ENCODE measurements at regions not wholly inside any gene's neighbourhood (a gene's known extent, or its start where the extent isn't known, plus 50 kb on each side); places are given as distances from the start of the nearest gene placed in this dataset.
A peak's percentile ranks its signal among the peaks of the same experiment; 100 is the strongest.

DNA sequence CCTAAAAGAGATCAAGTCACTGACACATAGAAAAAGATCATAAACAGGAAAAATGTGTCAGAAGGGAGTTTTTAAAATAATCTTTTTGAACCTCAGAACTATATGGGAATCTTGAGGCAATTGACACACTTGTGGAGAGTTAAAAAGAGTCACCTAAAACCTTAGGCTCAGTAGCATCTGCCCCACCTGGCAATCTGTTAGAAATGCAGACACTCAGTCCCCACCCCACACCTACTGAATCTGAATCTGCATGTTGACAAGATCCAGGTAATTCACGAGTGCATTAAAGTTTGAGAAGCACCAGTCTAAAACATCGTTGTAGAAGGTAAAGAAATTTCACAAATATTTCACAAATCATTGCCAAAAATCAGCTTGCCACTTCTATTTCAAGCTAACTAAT, 388.3 kb downstream of the NR2F1-AS1 start:
- TF ChIP-seq, protein P1, sequence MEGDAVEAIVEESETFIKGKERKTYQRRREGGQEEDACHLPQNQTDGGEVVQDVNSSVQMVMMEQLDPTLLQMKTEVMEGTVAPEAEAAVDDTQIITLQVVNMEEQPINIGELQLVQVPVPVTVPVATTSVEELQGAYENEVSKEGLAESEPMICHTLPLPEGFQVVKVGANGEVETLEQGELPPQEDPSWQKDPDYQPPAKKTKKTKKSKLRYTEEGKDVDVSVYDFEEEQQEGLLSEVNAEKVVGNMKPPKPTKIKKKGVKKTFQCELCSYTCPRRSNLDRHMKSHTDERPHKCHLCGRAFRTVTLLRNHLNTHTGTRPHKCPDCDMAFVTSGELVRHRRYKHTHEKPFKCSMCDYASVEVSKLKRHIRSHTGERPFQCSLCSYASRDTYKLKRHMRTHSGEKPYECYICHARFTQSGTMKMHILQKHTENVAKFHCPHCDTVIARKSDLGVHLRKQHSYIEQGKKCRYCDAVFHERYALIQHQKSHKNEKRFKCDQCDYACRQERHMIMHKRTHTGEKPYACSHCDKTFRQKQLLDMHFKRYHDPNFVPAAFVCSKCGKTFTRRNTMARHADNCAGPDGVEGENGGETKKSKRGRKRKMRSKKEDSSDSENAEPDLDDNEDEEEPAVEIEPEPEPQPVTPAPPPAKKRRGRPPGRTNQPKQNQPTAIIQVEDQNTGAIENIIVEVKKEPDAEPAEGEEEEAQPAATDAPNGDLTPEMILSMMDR (conservative IDR thresholded peaks at IDR 0.05; ENCODE audit: low read depth, low read length) = no peak
- no peak for DNase-seq (ENCODE audit: low read depth)
- H3K4me3 ChIP-seq (ENCODE audit: low read depth, low read length) = no peak overlapping the region

DNA sequence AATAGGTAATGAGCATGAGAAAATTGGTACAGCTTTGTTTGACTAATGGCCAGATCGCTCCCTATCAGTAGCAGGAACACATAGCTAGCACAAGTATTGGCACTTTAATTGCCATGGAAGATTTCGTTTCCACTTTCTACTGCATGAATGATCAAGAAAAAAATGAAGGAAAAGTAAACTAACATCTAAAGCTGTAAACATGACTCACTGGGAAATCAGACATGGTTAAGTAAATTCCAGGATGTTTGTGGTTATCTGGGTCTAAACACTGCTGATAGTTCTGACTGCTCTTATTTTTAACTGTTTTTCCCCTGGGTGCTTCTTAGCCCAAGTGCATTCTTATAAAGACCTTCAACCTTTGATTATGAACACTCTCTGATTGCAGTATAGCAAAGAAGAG, 388.9 kb downstream of the NR2F1-AS1 start:
- peak; percentile 96 for DNase-seq (ENCODE audit: low read depth)
- H3K4me3 ChIP-seq (ENCODE audit: low read depth, low read length) = no peak overlapping the region
- TF ChIP-seq, protein P1 (conservative IDR thresholded peaks at IDR 0.05; ENCODE audit: low read depth, low read length) = no peak

DNA sequence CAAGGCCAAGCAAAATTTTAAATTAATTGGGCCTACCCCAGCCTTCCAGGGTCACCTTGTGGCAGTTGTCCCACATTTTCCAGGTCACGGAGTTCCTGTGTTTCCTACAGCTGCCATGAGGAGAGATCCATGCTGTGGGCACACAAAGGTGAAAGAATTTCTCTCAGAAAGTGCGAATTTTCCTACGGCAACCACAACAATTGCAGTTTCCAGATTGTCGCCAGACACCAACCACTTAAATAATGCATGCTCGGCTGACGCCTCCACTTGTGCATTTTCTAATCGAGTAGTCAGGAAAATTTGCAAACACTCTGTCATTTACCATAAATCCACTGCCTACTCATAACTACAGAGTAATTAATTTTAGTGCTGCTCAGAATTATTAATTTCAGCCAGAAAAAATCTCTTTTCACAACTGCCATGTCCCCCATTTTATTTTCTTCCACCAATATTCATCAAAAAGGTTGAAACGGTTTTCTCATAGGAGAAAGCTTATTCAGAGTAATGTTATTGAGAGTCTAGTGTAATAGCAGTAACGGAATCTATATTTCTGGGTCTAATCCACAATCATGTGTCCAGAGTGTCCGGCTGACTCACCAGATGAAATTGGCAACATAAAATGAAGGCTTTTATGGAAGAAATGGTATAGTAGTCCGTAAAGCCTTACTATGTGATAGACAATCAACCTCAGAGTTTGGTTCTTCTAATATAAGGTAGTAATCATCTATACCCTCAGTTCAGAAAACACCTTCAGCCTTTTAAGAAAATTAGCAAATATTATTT, 389.8 kb downstream of the NR2F1-AS1 start:
- TF ChIP-seq, protein P1 (conservative IDR thresholded peaks at IDR 0.05; ENCODE audit: low read depth, low read length) = no peak
- no peak overlapping the region for H3K4me3 ChIP-seq (ENCODE audit: low read depth, low read length)
- DNase-seq (ENCODE audit: low read depth) = no peak

DNA sequence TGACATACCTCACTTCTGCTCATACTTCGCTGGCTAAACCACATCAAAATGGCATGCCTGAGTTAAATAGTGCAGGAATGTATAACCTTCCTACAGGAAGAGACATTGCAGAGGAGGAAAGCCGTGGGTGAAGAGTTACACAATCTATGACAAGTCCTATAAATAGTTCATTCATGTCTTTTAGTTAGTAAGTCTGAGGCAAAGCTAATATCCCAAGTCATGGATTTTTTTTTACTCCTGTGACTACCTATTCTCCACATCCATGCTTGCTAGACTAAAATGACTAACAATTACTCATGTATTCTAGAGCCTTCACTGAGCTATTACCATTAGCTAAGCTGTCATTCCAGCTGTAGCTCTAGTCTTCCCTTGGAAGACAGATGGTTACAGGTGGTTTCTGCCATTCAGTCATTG, 391.3 kb downstream of the NR2F1-AS1 start:
- DNase-seq (ENCODE audit: low read depth) = peak; percentile 99
- no peak overlapping the region for H3K4me3 ChIP-seq (ENCODE audit: low read depth, low read length)
- TF ChIP-seq, protein P1 (conservative IDR thresholded peaks at IDR 0.05; ENCODE audit: low read depth, low read length) = no peak

DNA sequence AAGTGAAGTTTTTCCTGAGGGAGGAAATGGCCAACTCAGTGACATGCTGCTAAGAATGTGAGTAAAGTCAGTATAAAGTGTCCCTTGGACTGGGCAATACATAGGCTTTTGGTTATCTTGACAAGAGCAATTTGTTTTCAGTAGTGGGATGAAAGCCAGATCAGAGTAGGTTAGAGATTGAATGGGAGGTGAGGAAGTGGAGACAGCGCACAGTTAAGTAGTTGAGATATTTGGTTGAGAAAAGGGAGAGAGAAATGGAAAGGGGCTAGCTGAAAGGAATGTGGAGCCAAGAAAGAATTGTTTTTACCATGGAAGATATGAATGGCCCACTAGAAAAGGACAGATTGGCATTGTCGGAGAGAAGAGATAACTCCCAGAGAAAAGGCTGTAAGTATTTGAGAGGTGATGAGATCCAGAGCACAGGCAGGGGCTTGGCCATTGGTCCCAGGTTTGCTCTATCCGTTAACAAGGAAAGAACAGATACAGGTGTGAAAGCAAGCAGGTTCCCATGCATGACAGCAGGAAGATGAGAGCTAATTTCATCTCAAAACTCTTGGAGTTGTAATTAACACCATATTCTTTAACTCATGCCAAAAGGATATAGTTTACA, 392.0 kb downstream of the NR2F1-AS1 start:
- TF ChIP-seq, protein P1 (conservative IDR thresholded peaks at IDR 0.05; ENCODE audit: low read depth, low read length) = no peak
- DNase-seq (ENCODE audit: low read depth) = no peak
- no peak overlapping the region for H3K4me3 ChIP-seq (ENCODE audit: low read depth, low read length)

DNA sequence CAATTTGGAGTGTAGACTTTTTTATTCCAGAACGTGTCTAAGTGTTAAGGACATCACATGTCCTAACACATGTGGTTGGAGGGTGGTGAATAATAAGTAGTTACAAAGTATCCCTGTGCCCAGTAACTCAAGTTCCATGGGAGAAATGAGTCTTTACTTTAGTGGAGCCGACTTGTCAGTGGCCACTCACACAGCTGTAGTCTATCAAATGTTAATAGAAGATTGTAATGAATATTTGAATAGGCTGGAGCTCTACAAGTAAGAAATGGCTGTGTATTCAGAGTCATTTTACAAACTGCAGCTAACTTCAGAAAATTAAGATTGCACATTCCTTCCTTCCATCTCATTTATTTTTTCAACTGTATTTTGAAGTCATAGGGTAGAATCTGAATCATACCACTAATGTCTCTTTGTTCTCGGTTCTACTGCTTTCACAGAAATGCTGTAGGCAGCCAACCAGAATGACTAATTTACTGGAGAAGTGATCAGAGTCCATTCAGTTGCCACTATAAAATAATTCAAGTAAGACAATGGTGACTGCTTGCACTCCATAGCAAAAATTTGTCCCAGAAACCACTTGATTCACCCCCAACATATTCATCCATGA, 394.8 kb downstream of the NR2F1-AS1 start:
- no peak overlapping the region for H3K4me3 ChIP-seq (ENCODE audit: low read depth, low read length)
- TF ChIP-seq, protein P1 (conservative IDR thresholded peaks at IDR 0.05; ENCODE audit: low read depth, low read length) = no peak
- DNase-seq (ENCODE audit: low read depth) = peak; percentile 87

Data from epithelial cell of proximal tubule (primary cell).